ENCODE measurements at regions not wholly inside any gene's neighbourhood (a gene's known extent, or its start where the extent isn't known, plus 50 kb on each side); places are given as distances from the start of the nearest gene placed in this dataset.

DNA sequence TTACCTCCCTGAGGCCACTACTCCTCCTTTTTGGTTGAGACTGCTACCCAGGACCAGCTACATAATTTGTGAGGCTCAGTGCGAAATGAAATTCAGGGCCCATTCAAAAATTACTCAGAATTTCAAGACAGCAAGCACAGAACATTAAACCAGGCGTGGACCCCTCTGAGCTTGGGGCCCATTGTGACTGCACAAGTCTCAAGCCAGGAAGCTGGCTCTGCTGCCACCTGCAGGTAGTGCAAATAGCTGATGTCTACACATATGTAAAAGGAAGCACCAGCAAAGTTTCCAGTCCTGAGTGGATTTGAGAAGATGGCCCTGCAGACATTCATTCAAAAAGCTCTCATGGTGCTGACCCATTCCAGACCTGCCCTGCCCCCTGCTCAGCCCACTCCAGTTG lies 213.4 kb upstream of the LNX1 start:
- TF ChIP-seq, protein P1, sequence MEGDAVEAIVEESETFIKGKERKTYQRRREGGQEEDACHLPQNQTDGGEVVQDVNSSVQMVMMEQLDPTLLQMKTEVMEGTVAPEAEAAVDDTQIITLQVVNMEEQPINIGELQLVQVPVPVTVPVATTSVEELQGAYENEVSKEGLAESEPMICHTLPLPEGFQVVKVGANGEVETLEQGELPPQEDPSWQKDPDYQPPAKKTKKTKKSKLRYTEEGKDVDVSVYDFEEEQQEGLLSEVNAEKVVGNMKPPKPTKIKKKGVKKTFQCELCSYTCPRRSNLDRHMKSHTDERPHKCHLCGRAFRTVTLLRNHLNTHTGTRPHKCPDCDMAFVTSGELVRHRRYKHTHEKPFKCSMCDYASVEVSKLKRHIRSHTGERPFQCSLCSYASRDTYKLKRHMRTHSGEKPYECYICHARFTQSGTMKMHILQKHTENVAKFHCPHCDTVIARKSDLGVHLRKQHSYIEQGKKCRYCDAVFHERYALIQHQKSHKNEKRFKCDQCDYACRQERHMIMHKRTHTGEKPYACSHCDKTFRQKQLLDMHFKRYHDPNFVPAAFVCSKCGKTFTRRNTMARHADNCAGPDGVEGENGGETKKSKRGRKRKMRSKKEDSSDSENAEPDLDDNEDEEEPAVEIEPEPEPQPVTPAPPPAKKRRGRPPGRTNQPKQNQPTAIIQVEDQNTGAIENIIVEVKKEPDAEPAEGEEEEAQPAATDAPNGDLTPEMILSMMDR (IDR thresholded peaks at IDR 0.05): no peak
- Histone ChIP-seq H3K9me3 (no peaks in the 10 kb centered on the region), H3K4me1 (ENCODE audit: control insufficient read depth in 1 of 2, low read depth in 2 of 2) (no peaks in the 10 kb centered on the region), H3K27ac (no peak overlapping the region), H3K27me3 (replicated peaks; ENCODE audit: insufficient read depth) (no peaks in the 10 kb centered on the region), H3K4me3 (no peak overlapping the region), H3K36me3 (no peaks in the 10 kb centered on the region)
- ATAC-seq (ENCODE audit: insufficient number of reproducible peaks, low FRiP score, low read depth) (no peak), DNase-seq (ENCODE audit: low spot score) (no peak)

DNA sequence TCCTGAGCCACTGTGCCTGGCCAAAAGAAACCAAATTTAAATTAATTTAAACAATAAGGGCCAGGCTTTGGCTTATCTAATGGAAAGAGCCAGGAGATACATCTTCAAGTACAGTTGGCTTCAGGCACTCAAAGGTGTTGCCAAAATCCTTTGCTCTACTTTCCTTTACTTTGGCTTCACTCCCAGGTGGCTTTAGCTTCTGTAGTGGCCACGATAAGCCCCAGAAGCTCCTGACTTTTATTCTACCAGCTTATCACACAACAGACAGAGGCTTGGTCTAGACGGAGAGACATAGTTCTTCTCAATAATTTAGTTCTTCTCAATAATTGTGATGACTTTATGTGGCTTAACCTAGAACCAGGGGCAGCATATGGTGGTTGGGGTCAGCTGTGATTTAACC lies 211.2 kb upstream of the LNX1 start:
- Histone ChIP-seq H3K36me3 (no peaks in the 10 kb centered on the region), H3K4me1 (ENCODE audit: control insufficient read depth in 1 of 2, low read depth in 2 of 2) (no peaks in the 10 kb centered on the region), H3K27me3 (replicated peaks; ENCODE audit: insufficient read depth) (no peaks in the 10 kb centered on the region), H3K27ac (no peak overlapping the region), H3K9me3 (no peaks in the 10 kb centered on the region), H3K4me3 (no peak overlapping the region)
- ATAC-seq (ENCODE audit: insufficient number of reproducible peaks, low FRiP score, low read depth) (no peak), DNase-seq (ENCODE audit: low spot score) (no peak)
- TF ChIP-seq, protein P1 (IDR thresholded peaks at IDR 0.05): no peak

DNA sequence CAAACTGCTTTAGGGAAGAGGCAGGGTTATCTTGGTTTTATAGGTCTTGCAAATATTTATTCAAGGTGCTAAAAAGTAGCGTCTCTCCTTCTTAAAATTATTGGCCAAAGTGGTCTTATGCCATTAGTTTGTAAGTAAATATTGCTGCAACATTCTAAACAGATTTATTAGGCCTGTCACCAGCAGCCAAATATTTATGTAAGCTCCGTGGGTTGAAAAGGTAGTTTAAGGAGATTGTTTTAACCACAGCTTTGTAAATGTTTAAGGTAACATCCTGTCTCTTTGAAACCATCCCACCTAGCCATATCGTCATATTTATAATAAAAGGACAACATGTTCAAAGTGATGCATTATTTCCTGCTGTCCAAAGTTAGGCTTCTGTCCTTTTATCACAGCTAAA lies 210.1 kb upstream of the LNX1 start:
- H3K9me3 ChIP-seq: no peaks in the 10 kb centered on the region
- no peak overlapping the region for H3K4me3 ChIP-seq
- H3K4me1 ChIP-seq (ENCODE audit: control insufficient read depth in 1 of 2, low read depth in 2 of 2): no peaks in the 10 kb centered on the region
- DNase-seq (ENCODE audit: low spot score): no peak
- H3K36me3 ChIP-seq: no peaks in the 10 kb centered on the region
- no peak overlapping the region for H3K27ac ChIP-seq
- no peaks in the 10 kb centered on the region for H3K27me3 ChIP-seq (replicated peaks; ENCODE audit: insufficient read depth)
- TF ChIP-seq, protein P1 (IDR thresholded peaks at IDR 0.05): no peak
- ATAC-seq (ENCODE audit: insufficient number of reproducible peaks, low FRiP score, low read depth): no peak

DNA sequence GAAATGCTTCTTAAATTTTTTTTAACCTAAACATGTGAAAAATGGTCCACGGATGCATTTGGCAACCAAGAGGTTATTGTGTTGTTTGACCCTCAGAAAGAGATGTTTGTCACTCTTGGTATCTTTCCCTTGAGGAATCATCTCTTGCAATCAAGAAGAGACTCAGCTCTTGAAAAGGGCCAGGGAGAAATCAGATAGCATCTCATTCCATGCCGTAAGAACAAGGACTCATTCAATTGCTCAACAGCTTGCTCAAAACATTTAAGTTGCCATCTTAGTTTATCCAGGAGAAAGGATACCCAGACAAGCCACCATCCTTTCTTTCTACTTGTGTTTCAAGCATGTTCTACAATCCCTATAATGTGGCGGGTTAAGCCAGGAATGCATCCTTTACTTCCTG lies 209.5 kb upstream of the LNX1 start:
- ATAC-seq (ENCODE audit: insufficient number of reproducible peaks, low FRiP score, low read depth): no peak
- Histone ChIP-seq H3K9me3 (no peaks in the 10 kb centered on the region), H3K4me3 (no peak overlapping the region), H3K36me3 (no peaks in the 10 kb centered on the region), H3K4me1 (ENCODE audit: control insufficient read depth in 1 of 2, low read depth in 2 of 2) (no peaks in the 10 kb centered on the region), H3K27me3 (replicated peaks; ENCODE audit: insufficient read depth) (no peaks in the 10 kb centered on the region), H3K27ac (no peak overlapping the region)
- no peak for DNase-seq (ENCODE audit: low spot score)
- TF ChIP-seq, protein P1 (IDR thresholded peaks at IDR 0.05): no peak

DNA sequence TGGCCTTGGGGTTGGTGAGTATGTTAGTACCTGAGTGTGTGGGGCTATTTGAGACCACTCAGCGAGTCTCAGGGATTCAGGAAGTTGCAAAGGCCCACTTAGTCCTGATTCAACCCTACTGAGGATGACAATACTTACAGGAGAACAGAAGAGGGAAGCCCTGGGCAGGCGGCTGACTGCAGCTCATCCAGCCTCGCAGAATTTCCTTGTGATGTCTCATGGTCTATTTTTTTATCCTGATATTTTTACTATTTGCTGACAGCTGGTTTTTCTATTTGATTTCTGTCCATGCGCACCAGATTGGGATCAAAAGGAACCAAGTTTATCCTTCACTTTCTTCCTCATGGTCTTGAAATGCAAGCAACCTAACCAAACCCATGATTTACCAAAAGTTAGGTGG lies 201.8 kb upstream of the LNX1 start:
- no peaks in the 10 kb centered on the region for H3K27me3 ChIP-seq (replicated peaks; ENCODE audit: insufficient read depth)
- H3K4me3 ChIP-seq: no peak overlapping the region
- H3K9me3 ChIP-seq: no peaks in the 10 kb centered on the region
- DNase-seq (ENCODE audit: low spot score) (no peak), ATAC-seq (ENCODE audit: insufficient number of reproducible peaks, low FRiP score, low read depth) (no peak)
- H3K27ac ChIP-seq: no peak overlapping the region
- no peaks in the 10 kb centered on the region for H3K4me1 ChIP-seq (ENCODE audit: control insufficient read depth in 1 of 2, low read depth in 2 of 2)
- no peaks in the 10 kb centered on the region for H3K36me3 ChIP-seq
- TF ChIP-seq, protein P1 (IDR thresholded peaks at IDR 0.05): no peak
